ENCODE measurements at regions not wholly inside any gene's neighbourhood (a gene's known extent, or its start where the extent isn't known, plus 50 kb on each side); places are given as distances from the start of the nearest gene placed in this dataset.
"Not testable (repeated sequence)": the region's sequence is repeated elsewhere in the genome, so short reads cannot be mapped to it uniquely, and the experiment has no call there.

DNA sequence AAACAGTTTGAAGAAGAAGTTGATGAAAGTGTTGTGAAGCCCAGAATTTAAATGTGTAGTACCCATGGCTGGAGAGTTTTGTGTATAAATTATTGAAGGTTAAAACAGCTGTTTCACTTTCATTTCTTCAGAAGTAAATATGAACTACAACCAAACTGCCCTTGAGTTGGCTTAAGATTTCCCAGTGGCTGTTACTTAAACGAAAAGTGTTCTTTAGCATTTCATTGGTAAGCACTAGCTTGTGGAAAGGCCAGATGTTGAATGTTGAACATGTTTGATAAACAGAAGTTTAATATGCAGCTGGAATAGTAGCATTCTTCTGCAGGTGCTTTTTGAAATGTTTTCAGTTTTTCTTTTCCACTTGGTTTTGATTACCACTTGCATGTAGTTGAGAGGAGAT, 83.2 kb upstream of the TNRC6B start:
- DNase-seq: no peak

DNA sequence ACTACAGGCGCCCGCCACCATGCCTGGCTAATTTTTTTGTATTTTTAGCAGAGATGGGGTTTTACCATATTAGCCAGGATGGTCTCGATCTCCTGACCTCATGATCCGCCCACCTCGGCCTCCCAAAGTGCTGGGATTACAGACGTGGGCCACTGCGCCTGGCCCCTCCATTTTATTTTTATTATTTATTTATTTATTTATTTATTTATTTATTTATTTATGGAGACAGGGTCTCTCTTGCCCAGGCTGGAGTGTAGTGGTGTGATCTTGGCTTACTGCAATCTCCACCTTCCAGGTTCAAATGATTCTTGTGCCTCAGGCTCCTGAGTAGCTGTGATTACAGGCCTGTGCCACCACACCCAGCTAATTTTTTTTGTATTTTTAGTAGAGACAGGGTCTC, 77.8 kb upstream of the TNRC6B start:
- not testable (repeated sequence) for DNase-seq

DNA sequence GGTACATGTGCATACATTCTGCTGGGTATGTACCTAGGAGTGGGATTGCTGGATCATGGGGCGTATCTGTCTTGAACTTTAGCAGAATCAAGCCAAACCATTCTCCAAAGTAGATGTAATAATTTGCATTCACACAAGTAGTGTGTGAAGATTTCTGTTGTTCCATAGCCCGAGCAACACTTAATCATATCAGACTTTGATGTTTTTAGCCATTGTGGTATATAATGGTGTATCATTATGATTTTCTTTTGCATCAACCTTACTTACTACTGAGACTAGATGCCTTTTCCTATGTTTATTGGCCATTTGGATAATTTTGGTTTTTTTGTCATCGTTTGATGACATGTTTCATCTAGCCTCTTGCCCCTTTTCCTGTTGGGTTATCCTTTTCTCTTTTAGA, 72.0 kb upstream of the TNRC6B start:
- no peak for DNase-seq

DNA sequence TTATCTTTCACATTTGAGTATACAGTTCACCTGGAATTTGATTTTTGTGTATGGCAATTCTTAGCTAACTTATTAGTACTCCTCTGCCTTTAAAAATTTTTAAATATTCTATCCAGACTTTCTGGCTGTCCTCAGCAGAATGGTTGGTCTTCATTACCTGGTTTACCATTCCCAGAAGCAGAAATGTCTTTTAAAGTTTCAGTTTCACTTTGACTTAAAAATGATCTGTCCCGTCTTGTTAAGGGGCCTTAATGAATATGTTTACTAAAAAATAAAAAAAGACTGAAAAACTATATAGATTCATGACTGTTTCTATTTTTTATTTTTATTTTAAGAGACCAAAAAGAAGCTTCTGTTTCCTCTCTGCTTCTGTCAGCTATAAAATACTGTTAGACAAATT, 70.5 kb upstream of the TNRC6B start:
- no peak for DNase-seq

DNA sequence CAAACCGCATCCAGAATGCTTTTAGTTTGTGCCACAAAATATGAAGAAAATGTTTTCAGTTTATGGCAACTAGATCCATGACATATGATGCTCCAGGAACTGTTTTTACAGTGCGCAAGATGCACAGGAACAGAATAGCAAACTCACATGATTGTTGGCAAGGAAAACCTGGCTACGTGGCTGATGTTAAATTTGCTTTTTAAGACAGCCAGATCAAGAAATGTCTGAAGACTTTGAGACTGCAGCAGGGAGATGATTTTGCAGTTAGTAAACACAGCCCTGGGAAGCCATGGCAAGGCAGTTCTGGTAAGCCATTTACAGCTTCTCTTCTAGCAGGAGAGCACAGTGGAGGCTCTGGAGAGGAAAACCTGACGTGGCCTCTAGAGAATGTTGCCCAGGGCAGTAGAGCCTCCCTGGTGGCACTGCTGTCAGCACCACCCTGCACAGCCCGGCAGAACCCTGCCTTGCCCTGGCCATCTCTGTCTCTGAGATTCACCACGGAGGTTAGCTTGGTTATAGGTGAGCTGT, 69.8 kb upstream of the TNRC6B start:
- peak; percentile 27 to 33 for DNase-seq

DNA sequence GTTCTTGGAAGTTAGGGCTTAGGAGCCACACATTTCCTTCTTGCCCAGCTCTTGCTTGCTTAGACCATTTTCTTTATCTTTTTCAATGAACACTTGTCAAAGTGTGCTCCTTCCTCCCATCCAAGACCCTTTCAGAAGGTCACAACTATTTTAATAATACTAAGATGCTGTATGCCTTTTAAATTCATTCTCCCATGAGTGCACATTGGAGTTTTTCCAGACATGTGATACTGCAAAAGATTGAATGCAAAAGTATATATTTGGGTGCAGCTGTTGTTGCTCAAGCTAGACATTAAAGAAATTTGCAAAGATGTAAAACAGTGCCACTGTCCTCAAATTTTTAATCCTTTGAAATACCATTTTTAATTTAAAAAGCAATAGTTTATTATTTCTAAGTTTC, 69.3 kb upstream of the TNRC6B start:
- no peak for DNase-seq

DNA sequence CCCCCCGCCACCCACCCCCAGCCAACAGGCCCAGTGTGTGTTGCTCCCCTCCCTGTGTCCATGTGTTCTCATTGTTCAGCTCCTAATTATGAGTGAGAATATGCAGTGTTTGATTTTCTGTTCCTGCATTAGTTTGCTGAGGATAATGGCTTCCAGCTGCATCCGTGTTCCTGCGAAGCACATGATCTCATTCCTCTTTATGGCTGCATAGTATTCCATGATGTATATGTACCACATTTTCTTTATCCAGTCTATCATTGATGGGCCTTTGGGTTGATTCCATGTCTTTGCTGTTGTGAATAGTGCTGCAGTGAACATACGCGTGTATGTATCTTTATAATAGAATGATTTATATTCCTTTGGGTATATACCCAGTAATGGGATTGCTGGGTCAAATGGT, 68.8 kb upstream of the TNRC6B start:
- not testable (repeated sequence) for DNase-seq

DNA sequence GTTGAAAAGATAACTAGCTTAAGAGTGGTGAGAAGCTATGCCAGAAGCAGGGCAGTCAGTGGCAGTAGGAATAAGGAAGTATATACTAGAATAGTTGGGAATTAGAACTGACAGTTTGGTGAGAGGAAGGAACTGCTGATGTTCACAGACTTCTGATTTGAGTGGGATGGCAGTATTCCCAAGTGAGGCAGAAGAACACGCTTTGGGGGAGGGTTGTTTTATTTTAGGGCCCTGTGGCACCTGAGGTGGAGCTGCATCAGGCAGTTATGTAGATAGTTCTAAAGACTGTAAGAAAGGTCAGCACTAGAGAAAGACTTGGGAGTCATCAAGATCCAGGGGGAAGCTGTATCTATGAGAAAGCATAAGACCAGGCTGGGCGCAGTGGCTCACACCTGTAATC, 66.3 kb upstream of the TNRC6B start:
- DNase-seq: no peak

DNA sequence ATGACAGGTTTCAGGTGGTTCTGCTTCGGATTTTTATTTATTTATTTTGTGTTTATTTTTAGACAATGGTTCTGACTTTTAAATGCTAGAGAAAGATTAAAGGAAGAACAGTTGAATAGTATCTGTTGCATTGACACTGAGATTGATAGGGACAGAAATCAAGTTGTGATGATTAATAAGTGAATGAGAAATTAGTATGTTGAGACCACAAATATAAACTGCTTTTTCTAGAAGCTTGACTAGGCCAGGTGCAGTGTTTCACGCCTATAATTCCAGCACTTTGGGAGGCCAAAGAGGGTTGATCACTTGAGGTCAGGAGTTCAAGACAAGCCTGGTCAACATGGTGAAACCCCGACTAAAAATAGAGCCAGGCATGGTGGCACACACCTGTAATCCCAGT, 65.1 kb upstream of the TNRC6B start:
- no peak for DNase-seq

DNA sequence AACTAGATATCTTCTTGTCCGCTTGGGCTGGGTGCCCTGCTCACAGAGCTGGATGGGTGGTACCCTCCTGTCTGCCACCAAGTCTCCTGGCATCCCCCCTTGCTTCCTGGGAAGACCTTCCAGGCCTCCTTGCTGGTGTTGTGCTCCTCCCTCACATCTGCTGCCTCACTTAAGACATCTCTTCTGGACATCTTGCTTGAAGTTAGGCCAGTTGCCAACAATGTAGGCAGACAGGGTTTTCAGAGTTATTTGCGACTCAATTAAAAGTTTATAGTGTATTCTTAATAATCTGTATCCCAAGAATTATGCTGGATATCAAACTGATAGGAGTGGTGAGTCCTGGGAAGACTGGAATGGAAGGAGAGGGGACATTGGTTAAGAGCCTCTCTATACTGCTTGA, 64.0 kb upstream of the TNRC6B start:
- no peak for DNase-seq

DNA sequence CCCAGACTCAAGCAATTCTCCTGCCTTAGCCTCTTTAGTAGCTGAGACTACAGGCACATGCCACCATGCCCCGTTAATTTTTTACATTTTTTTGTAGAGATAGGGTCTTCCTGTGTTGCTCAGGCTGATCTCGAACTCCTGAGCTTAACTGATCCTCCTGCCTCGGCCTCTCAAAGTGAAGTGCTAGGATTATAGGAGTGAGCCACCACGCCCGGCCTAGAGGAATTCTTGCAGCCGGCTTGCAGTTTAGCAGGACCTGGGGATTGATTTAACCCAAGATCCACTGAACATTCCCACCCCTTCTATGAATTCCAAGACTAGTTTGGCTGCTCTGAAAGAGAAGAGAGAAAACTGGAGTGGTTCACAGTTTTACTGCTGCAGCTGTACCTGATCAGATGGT, 63.3 kb upstream of the TNRC6B start:
- DNase-seq: no peak

DNA sequence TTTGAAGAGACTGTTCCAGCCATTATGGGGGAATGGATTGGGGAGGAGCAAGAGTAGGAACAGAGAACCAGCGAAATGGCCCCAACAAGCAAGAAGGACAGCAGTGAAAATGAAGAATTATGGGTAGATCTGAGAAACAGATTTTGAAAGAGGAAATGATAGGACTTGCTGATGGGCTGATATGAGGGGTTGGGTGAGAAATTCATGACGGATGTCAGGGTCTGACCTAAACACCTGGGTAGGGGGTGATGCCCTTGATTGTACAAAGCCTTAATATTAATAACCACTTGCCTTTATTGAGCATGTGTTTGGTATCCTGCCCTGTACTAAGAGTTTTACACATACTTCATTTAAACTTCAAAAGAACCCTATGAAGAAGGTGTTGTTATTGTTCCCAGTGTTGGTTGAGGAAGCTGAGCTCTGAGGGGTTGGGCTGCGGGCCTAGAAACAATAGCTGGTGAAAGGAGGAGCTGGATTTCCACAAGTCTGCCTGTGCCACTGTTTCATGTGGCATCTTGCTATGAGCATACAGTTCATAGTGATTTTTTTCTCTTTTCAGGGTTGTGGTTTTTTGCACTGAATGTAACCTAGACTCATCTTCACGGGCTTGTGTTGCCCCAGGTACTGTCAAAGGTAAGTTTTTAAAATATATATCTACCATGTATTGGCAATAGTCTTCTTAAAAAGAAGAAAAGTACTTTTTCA, 61.1 kb upstream of the TNRC6B start:
- no peak for DNase-seq

DNA sequence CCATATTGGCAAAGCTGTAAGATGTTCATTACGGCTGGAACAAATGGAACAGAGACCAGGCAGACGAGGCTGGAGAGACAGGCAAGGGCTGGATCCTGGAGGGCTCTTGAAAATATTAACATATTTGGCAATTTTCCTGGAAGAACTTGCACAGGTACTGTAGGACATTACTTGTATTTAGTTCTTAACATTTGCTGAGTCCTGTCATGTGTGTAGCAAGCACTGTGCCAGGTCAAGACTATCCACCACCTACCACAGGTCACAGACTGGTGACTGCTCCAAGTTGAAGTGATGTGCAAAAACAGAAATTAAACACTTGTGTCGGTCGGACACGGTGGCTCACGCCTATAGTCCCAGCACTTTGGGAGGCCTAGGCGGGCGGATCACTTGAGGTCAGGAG, 58.7 kb upstream of the TNRC6B start:
- no peak for DNase-seq

DNA sequence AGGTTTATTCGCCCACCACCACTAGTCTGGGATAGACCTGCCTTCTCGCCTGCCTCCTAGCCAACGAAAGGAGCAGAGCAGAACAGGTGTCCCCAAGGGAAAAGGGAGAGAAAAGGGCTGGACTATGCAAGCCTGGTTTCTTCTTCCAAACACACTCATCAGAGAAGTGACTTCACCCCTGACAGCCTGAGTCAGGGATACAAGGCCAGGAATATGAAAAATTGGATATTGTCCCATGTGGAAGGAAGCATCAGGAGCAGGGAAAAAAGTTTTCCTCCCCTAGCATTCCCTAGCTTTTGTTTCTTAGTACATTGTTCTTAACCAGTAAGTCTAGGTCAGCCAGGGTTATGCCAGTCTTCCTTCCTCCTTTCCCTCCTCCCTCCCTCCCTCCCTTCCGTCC, 56.9 kb upstream of the TNRC6B start:
- no peak for DNase-seq

DNA sequence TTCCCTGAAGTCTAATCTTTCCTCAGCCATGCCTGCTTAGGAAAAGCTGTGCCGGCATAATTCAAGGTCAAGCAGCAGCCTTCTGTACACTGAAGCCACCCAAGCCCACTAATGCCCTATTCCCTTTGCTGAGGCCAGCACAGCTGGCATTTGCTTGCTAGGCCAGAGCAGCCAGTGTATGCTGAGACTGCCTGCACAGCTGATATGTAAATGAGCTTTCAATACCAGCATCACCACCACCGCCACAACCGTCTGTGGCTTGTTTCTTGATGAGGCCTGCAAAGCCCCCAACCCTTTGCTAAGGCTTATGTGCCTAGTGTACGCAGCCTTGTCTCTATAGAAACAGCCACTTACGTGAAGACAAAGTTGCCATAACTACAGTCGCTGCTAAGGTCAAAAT, 56.3 kb upstream of the TNRC6B start:
- DNase-seq: no peak

DNA sequence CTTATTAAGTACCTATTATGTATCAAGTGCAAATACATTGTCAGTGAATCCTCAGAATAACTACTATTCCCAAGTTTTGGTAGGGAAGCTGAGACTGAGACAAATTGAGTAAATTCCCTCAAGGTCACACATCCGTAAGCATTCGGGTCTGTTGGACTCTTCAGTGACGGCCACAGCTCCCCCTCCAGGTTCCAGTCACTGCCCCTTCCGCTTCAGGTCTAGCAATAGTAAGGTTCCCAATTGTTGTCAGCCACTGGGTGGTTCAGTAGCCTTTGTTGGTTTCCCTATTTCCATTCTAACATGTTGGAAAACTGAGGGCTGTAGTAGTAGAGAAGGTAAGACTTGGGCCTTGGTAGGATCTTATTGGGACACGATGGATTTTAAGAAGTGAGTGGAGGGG, 54.9 kb upstream of the TNRC6B start:
- DNase-seq: no peak

DNA sequence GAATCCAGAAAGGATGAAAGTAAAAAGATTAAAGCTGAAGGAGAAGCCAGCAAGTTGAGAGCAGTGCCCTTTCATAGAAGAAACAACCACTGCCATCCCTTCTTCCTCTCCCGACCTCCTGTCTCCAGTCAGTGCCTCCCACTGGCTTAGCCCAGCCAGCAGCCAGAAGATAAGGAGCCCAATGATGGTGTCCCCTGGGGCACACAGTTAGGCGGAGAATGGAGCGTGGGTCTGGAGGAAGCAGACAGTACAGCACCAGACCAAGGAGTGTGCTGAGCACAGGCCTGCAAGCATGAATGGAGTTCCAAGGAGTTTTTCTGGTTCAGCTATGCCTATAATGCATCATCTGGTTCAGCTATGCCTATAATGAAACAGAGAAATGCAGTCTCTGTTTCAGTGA, 54.3 kb upstream of the TNRC6B start:
- no peak for DNase-seq

All from stimulated activated CD4-positive, alpha-beta T cell treated with anti-CD3 and anti-CD28 coated beads, Interleukin-2, amount 100 ng/mL, for 24 hours (primary cell).